PC-9 (cell line): ENCODE measurements at regions not wholly inside any gene's neighbourhood (a gene's known extent, or its start where the extent isn't known, plus 50 kb on each side); places are given as distances from the start of the nearest gene placed in this dataset.

Experiments used
- BruUV-seq: library from RNA; stranded (reverse); fragments of 400-500 nt; replicated peaks from 2 replicates; lab custom pipeline; 2021; lab: Mats Ljungman, UMichigan
- CTCF ChIA-PET: fragments of 300-600 bp; sonication (Branson Sonifier 250); formaldehyde crosslinking; loops from one replicate; lab custom pipeline; 2022; ENCODE audit warnings: antibody characterized with exemption; lab: Charles Lee
- POLR2A ChIA-PET: fragments of 300-600 bp; sonication (Branson Sonifier 250); formaldehyde crosslinking; loops from one replicate; lab custom pipeline; 2022; ENCODE audit warnings: antibody characterized with exemption; ENCODE audit not compliant: unreplicated experiment; lab: Charles Lee
- DNase-seq, 2 experiments: peaks; one replicate each; pipeline versions ENCODE4 v3.0.0 to v3.0.0-alpha.2; 2015 to 2022; ENCODE audit warnings: mixed read lengths in 1 of 2
- H2AFZ ChIP-seq: fragments of 200-600 bp; sonication (generic); 2 replicates; pipeline ENCODE4 v1.8.1; 2017; ENCODE audit warnings: antibody characterized with exemption
- H3F3A ChIP-seq: fragments of 200-600 bp; sonication (generic); 2 replicates; pipeline ENCODE4 v1.8.1; 2017; ENCODE audit warnings: antibody characterized with exemption, mild to moderate bottlenecking, low read depth; ENCODE audit not compliant: insufficient read depth
- H3K27ac ChIP-seq: fragments of 200-600 bp; sonication (generic); 2 replicates; pipeline ENCODE4 v1.6.1; 2016; ENCODE audit warnings: mixed run types
- H3K27me3 ChIP-seq: fragments of 200-600 bp; sonication (generic); 2 replicates; pipeline ENCODE4 v1.6.1; 2016; ENCODE audit warnings: low read depth, mixed run types; ENCODE audit not compliant: insufficient read depth
- H3K36me3 ChIP-seq: fragments of 200-600 bp; sonication (generic); 2 replicates; pipeline ENCODE4 v1.6.1; 2016; ENCODE audit warnings: low read depth, mixed run types
- H3K4me1 ChIP-seq: fragments of 200-600 bp; sonication (generic); replicated peaks from 2 replicates; pipeline ENCODE4 v1.6.1; 2016; ENCODE audit warnings: mixed run types; ENCODE audit not compliant: insufficient read depth
- H3K4me2 ChIP-seq: fragments of 200-600 bp; sonication (generic); 2 replicates; pipeline ENCODE4 v1.6.1; 2017; ENCODE audit warnings: mixed run types
- H3K4me3 ChIP-seq: fragments of 200-600 bp; sonication (generic); 2 replicates; pipeline ENCODE4 v1.6.1; 2016; ENCODE audit warnings: mixed run types
- H3K79me2 ChIP-seq: fragments of 200-600 bp; sonication (generic); 2 replicates; pipeline ENCODE4 v1.6.1; 2017; ENCODE audit warnings: low read depth, mixed run types
- H3K9me2 ChIP-seq: fragments of 200-600 bp; sonication (generic); 2 replicates; pipeline ENCODE4 v1.8.1; 2017; ENCODE audit warnings: mild to moderate bottlenecking; ENCODE audit not compliant: insufficient read depth
- H3K9me3 ChIP-seq: fragments of 200-600 bp; sonication (generic); 2 replicates; pipeline ENCODE4 v1.8.1; 2016; ENCODE audit warnings: low read depth; ENCODE audit not compliant: insufficient read depth
- H4K20me1 ChIP-seq: fragments of 200-600 bp; sonication (generic); 2 replicates; pipeline ENCODE4 v1.8.1; 2017; ENCODE audit not compliant: insufficient read depth
- EZH2 ChIP-seq: fragments of 200-600 bp; sonication (generic); IDR thresholded peaks from 2 replicates; pipeline ENCODE4 v1.8.0; 2017; ENCODE audit warnings: antibody characterized with exemption, low read depth
- intact Hi-C: fragments of 100-400 bp; cut with micrococcal nuclease; formaldehyde crosslinking; loops from one replicate; pipeline ENCODE4 v1.10.0; 2022; ENCODE audit not compliant: unreplicated experiment
- TF ChIP-seq, protein P1 (sequence below): fragments of 200-600 bp; sonication (generic); conservative IDR thresholded peaks from 2 replicates; pipeline ENCODE4 v1.6.1; 2017; ENCODE audit warnings: mixed run types, antibody characterized with exemption, mild to moderate bottlenecking, moderate library complexity

DNA sequence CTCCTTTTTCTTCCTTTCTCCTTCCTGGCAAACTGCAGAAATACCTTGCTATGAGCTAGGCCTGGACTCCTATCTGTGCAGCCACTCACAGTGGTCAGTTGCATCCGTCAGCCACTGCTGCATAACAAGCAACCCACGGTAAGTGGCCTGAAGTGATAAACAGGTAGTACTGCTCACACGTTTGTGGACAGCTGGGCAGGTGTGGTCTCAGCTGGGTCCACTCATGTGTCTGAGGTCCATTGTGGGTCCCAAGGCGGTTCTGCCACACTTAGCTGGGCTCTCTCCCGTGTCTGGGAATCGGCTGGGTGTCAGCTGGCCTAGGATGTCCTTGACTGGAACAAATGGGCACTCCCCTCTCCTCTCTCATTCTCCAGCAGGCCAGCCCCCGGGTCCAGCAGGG is 109.3 kb downstream of the BRD1 start:
- intact Hi-C loops = no loop called here
- H3K4me2 ChIP-seq = no peak overlapping the region
- no peak for TF ChIP-seq EZH2
- TF ChIP-seq, protein P1, sequence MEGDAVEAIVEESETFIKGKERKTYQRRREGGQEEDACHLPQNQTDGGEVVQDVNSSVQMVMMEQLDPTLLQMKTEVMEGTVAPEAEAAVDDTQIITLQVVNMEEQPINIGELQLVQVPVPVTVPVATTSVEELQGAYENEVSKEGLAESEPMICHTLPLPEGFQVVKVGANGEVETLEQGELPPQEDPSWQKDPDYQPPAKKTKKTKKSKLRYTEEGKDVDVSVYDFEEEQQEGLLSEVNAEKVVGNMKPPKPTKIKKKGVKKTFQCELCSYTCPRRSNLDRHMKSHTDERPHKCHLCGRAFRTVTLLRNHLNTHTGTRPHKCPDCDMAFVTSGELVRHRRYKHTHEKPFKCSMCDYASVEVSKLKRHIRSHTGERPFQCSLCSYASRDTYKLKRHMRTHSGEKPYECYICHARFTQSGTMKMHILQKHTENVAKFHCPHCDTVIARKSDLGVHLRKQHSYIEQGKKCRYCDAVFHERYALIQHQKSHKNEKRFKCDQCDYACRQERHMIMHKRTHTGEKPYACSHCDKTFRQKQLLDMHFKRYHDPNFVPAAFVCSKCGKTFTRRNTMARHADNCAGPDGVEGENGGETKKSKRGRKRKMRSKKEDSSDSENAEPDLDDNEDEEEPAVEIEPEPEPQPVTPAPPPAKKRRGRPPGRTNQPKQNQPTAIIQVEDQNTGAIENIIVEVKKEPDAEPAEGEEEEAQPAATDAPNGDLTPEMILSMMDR = no peak

DNA sequence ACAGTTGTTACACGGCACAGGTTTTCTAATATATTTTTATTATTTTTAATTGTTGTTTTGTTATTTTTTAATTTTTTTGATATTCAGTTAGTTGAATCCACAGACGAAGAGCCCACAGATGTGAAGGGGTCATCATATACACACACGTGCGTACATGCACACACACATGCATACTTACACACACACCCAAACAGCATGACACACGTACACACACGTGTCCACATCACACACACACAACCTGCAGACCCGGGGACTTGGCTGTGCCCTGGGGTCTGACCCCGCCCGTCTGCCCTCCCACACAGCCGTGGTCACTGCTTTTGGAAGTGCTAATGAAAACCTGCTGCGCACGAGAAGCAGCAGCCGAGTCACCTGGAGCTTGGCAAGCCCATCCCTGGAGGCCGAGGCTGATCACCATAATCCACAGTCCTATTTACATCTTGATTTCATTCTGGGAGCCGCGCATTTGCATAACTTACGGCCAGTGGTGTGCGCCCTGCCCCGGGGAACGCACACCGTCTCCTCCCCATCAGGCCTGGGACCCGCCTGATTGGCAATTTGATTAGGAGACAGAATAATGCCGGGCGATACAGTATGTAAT is 110.3 kb downstream of the BRD1 start:
- Histone ChIP-seq H3K36me3 (no peaks in the 10 kb centered on the region), H3K4me3 (no peak overlapping the region), H3K4me2 (no peak overlapping the region), H4K20me1 (peaks cover 5% of the 10 kb centered on the region; the same call in 1 of the 2 replicates), H3K4me1 (no peaks in the 10 kb centered on the region), H3K27ac (no peak overlapping the region), H3K79me2 (no peaks in the 10 kb centered on the region), H2AFZ (no peak overlapping the region), H3F3A (no peaks in the 10 kb centered on the region), H3K27me3 (peaks cover 100% of the 10 kb centered on the region), H3K9me3 (no peaks in the 10 kb centered on the region), H3K9me2 (no peaks in the 10 kb centered on the region)
- no TSS peak for BruUV-seq
- intact Hi-C loops = no loop called here
- TF ChIP-seq EZH2 = 0 out of 2 replicates have a peak, but pooled peaks have one; percentile 70
- TF ChIP-seq, protein P1 = no peak
- no peak for DNase-seq
- ChIA-PET CTCF (no interaction called here), POLR2A (no interaction called here)

More for the DNA sequence above, 109.3 kb downstream of the BRD1 start:
- no peak overlapping the region for H3K27ac ChIP-seq
- no peaks in the 10 kb centered on the region for H3K9me2 ChIP-seq
- H3K4me3 ChIP-seq = no peak overlapping the region
- ChIA-PET POLR2A (no interaction called here), CTCF (no interaction called here)
- no peaks in the 10 kb centered on the region for H3F3A ChIP-seq
- no peak for DNase-seq
- H4K20me1 ChIP-seq = peaks cover 5% of the 10 kb centered on the region; the same call in 1 of the 2 replicates
- H3K9me3 ChIP-seq = no peaks in the 10 kb centered on the region
- H3K27me3 ChIP-seq = peaks cover 100% of the 10 kb centered on the region
- H3K4me1 ChIP-seq = no peaks in the 10 kb centered on the region
- H3K36me3 ChIP-seq = no peaks in the 10 kb centered on the region
- no peak overlapping the region for H2AFZ ChIP-seq
- BruUV-seq = no TSS peak
- no peaks in the 10 kb centered on the region for H3K79me2 ChIP-seq

- H3K9me2 ChIP-seq = no peaks in the 10 kb centered on the region
Observed at GRCh38 chr22:49716441-49716840, 111.2 kb downstream of the BRD1 start.

More at GRCh38 chr22:49716441-49716840, 111.2 kb downstream of the BRD1 start:
- H3K79me2 ChIP-seq = no peaks in the 10 kb centered on the region
- ChIA-PET CTCF (no interaction called here), POLR2A (no interaction called here)
- intact Hi-C loops = no loop called here
- BruUV-seq = no TSS peak
- no peaks in the 10 kb centered on the region for H3K36me3 ChIP-seq
- peaks cover 100% of the 10 kb centered on the region for H3K27me3 ChIP-seq
- no peaks in the 10 kb centered on the region for H3K4me1 ChIP-seq
- no peak overlapping the region for H2AFZ ChIP-seq
- H3F3A ChIP-seq = no peaks in the 10 kb centered on the region
- DNase-seq = no peak
- H3K4me3 ChIP-seq = no peak overlapping the region
- H4K20me1 ChIP-seq = peaks cover 5% of the 10 kb centered on the region; the same call in 1 of the 2 replicates
- H3K27ac ChIP-seq = no peak overlapping the region
- H3K9me3 ChIP-seq = no peaks in the 10 kb centered on the region
- no peak overlapping the region for H3K4me2 ChIP-seq
- TF ChIP-seq EZH2 = no peak
- TF ChIP-seq, protein P1 = no peak
